ENCODE measurements at regions not wholly inside any gene's neighbourhood (a gene's known extent, or its start where the extent isn't known, plus 50 kb on each side); places are given as distances from the start of the nearest gene placed in this dataset.
"Not testable (repeated sequence)": the region's sequence is repeated elsewhere in the genome, so short reads cannot be mapped to it uniquely, and the experiment has no call there.

- peak overlapping the region; percentile 86 for H3K4me2 ChIP-seq (ENCODE audit: low read length)
- H3K4me3 ChIP-seq (ENCODE audit: insufficient read depth, low read depth, low read length), result peak overlapping the region; percentile 99
- peak overlapping the region; percentile 96 for H3K27ac ChIP-seq (ENCODE audit: low read depth, low read length)
- peaks cover 49% of the 10 kb centered on the region for H3K79me2 ChIP-seq (ENCODE audit: insufficient read depth, low read length)
- H3K9ac ChIP-seq (ENCODE audit: low read length), result peak overlapping the region; percentile 99
- peaks cover 3% of the 10 kb centered on the region for H3K4me1 ChIP-seq (ENCODE audit: insufficient read depth, low read length)
- H3K9me3 Mint-ChIP-seq (ENCODE audit: unreplicated experiment), result no peaks in the 10 kb centered on the region
- H3K4me3 Mint-ChIP-seq (ENCODE audit: unreplicated experiment), result peak overlapping the region; percentile 87
- H2AFZ ChIP-seq (ENCODE audit: low read depth, low read length), result peak overlapping the region; percentile 94
- H3K36me3 Mint-ChIP-seq (ENCODE audit: low read depth, unreplicated experiment), result peaks cover 2% of the 10 kb centered on the region
- no peaks in the 10 kb centered on the region for H3K27me3 Mint-ChIP-seq (ENCODE audit: low read depth, unreplicated experiment)
- no peaks in the 10 kb centered on the region for H3K27me3 ChIP-seq (ENCODE audit: insufficient read depth, low read length)
- H3K4me1 Mint-ChIP-seq (ENCODE audit: low read depth, unreplicated experiment), result no peaks in the 10 kb centered on the region
- peaks cover 3% of the 10 kb centered on the region for H3K36me3 ChIP-seq (ENCODE audit: insufficient read depth, low read length)
- DNase-seq (ENCODE audit: low read depth), result peak; percentile 84
- TF ChIP-seq CTCF (IDR thresholded peaks at IDR 0.05; ENCODE audit: insufficient read depth, low read depth, low read length), result no peak
- no peak for TF ChIP-seq EZH2 (IDR thresholded peaks at IDR 0.05; ENCODE audit: insufficient read depth, low read length)
- peak; percentile 81 for FAIRE-seq
- H3K27ac Mint-ChIP-seq (ENCODE audit: unreplicated experiment), result peak overlapping the region; percentile 87
- H4K20me1 ChIP-seq (ENCODE audit: insufficient read depth, low read length), result no peaks in the 10 kb centered on the region
- no peaks in the 10 kb centered on the region for H3K9me3 ChIP-seq (ENCODE audit: insufficient read depth, low read depth, low read length)
Observed at GRCh38 chrX:73943693-73944562, 91.4 kb upstream of the XIST start.

- Mint-ChIP-seq H3K27me3 (ENCODE audit: low read depth, unreplicated experiment) (no peaks in the 10 kb centered on the region), H3K36me3 (ENCODE audit: low read depth, unreplicated experiment) (no peaks in the 10 kb centered on the region), H3K27ac (ENCODE audit: unreplicated experiment) (no peak overlapping the region), H3K4me1 (ENCODE audit: low read depth, unreplicated experiment) (no peaks in the 10 kb centered on the region), H3K4me3 (ENCODE audit: unreplicated experiment) (no peak overlapping the region), H3K9me3 (ENCODE audit: unreplicated experiment) (no peaks in the 10 kb centered on the region)
- peaks cover 3% of the 10 kb centered on the region for H3K4me1 ChIP-seq (ENCODE audit: insufficient read depth, low read length)
- peaks cover 22% of the 10 kb centered on the region for H3K79me2 ChIP-seq (ENCODE audit: insufficient read depth, low read length)
- H3K27ac ChIP-seq (ENCODE audit: low read depth, low read length), result no peak overlapping the region
- no peak overlapping the region for H3K9ac ChIP-seq (ENCODE audit: low read length)
- DNase-seq (ENCODE audit: low read depth), result no peak
- no peak for FAIRE-seq
- H4K20me1 ChIP-seq (ENCODE audit: insufficient read depth, low read length), result no peaks in the 10 kb centered on the region
- no peaks in the 10 kb centered on the region for H3K27me3 ChIP-seq (ENCODE audit: insufficient read depth, low read length)
- TF ChIP-seq EZH2 (IDR thresholded peaks at IDR 0.05; ENCODE audit: insufficient read depth, low read length) (no peak), CTCF (IDR thresholded peaks at IDR 0.05; ENCODE audit: insufficient read depth, low read depth, low read length) (no peak)
- H3K36me3 ChIP-seq (ENCODE audit: insufficient read depth, low read length), result no peaks in the 10 kb centered on the region
- H3K4me2 ChIP-seq (ENCODE audit: low read length), result no peak overlapping the region
- H3K4me3 ChIP-seq (ENCODE audit: insufficient read depth, low read depth, low read length), result no peak overlapping the region
- H2AFZ ChIP-seq (ENCODE audit: low read depth, low read length), result no peak overlapping the region
- H3K9me3 ChIP-seq (ENCODE audit: insufficient read depth, low read depth, low read length), result no peaks in the 10 kb centered on the region
Observed at GRCh38 chrX:73940893-73941470, 88.5 kb upstream of the XIST start.

- not testable (repeated sequence) for H3K36me3 ChIP-seq (ENCODE audit: insufficient read depth, low read length); H3K36me3 Mint-ChIP-seq (ENCODE audit: low read depth, unreplicated experiment); H3K9ac ChIP-seq (ENCODE audit: low read length); H3K4me1 Mint-ChIP-seq (ENCODE audit: low read depth, unreplicated experiment); H3K27me3 ChIP-seq (ENCODE audit: insufficient read depth, low read length); H3K4me3 ChIP-seq (ENCODE audit: insufficient read depth, low read depth, low read length); H3K27me3 Mint-ChIP-seq (ENCODE audit: low read depth, unreplicated experiment); FAIRE-seq; H2AFZ ChIP-seq (ENCODE audit: low read depth, low read length); H4K20me1 ChIP-seq (ENCODE audit: insufficient read depth, low read length); H3K9me3 Mint-ChIP-seq (ENCODE audit: unreplicated experiment); H3K4me3 Mint-ChIP-seq (ENCODE audit: unreplicated experiment); H3K27ac ChIP-seq (ENCODE audit: low read depth, low read length); H3K4me2 ChIP-seq (ENCODE audit: low read length); H3K27ac Mint-ChIP-seq (ENCODE audit: unreplicated experiment); H3K9me3 ChIP-seq (ENCODE audit: insufficient read depth, low read depth, low read length); H3K4me1 ChIP-seq (ENCODE audit: insufficient read depth, low read length); H3K79me2 ChIP-seq (ENCODE audit: insufficient read depth, low read length); DNase-seq (ENCODE audit: low read depth)
Observed at GRCh38 chrX:73937843-73938242, 85.3 kb upstream of the XIST start.
